ENCODE measurements at regions not wholly inside any gene's neighbourhood (a gene's known extent, or its start where the extent isn't known, plus 50 kb on each side); places are given as distances from the start of the nearest gene placed in this dataset.

DNA sequence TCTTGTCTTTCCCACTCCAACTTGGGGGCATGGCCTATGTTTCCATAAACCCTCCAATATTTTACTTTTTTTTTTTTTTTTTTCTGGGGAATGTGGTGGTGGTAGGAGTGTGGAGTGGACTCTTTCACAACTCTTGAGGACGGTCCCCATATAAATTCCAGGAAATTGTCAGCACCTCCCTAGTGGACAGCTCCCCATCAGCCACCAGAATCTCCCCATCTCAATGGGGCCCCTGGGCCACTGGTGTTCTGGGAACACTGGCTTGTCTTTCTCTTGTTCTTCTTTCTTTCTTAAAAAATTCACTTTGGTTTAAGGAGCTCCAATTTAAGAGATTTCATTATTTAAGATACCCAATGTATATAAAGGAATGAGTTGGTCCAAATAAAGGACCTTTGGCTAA lies 74.1 kb downstream of the ADM start:
- no peak overlapping the region for H3K4me3 ChIP-seq (replicated peaks; ENCODE audit: low read depth, low read length)
- TF ChIP-seq CTCF (IDR thresholded peaks at IDR 0.05; ENCODE audit: low read length, missing control alignments): no peak
- peak; percentile 55 for DNase-seq (ENCODE audit: low read depth)

- DNase-seq (ENCODE audit: low read depth): peak; percentile 57
- TF ChIP-seq CTCF (IDR thresholded peaks at IDR 0.05; ENCODE audit: low read length, missing control alignments): no peak
- H3K4me3 ChIP-seq (replicated peaks; ENCODE audit: low read depth, low read length): no peak overlapping the region
These were observed 74.6 kb downstream of the ADM start for GRCh38 chr11:10379426-10379825.

DNA sequence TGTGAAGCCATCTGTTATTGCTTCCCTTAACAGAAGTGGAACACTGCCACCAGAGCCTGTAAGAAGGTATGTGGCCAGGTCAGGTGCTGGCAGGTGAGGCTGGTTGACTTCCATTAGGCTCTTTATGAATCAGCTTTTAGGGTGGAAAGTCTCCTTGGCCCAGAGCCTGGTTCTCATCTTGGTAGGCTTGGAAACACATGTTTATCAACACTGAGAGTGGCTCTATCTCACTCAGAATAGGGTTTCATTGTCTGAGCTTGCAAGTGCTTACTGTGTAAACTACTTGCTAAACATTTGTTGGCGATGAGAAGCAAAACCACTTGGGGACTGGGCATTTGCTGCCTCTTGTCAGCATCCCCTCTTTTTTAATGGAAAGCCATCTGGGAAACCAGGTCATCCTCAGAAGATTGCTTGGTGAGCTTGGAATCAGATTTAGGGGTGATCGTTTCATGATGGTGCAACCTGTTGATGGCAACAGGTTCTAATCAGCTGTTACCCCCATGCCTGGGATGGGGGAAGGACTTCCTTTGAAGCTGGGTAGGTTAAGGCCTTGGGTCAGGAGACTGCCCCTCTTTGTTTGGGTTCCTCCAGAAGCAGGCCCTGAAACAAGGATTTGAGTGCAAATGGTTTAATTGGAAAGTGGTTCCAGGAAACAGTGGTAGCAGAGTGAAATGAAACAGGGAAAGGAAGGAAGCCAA lies 75.0 kb upstream of the AMPD3 start:
- no peak overlapping the region for H3K4me3 ChIP-seq (replicated peaks; ENCODE audit: low read depth, low read length)
- no peak for TF ChIP-seq CTCF (IDR thresholded peaks at IDR 0.05; ENCODE audit: low read length, missing control alignments)
- DNase-seq (ENCODE audit: low read depth): peak; percentile 40

GRCh38 chr11:10380921-10381320 lies 74.1 kb upstream of the AMPD3 start:
- DNase-seq (ENCODE audit: low read depth): no peak
- H3K4me3 ChIP-seq (replicated peaks; ENCODE audit: low read depth, low read length): no peak overlapping the region
- TF ChIP-seq CTCF (IDR thresholded peaks at IDR 0.05; ENCODE audit: low read length, missing control alignments): no peak

- TF ChIP-seq CTCF (IDR thresholded peaks at IDR 0.05; ENCODE audit: low read length, missing control alignments): no peak
- DNase-seq (ENCODE audit: low read depth): peak; percentile 59
- no peak overlapping the region for H3K4me3 ChIP-seq (replicated peaks; ENCODE audit: low read depth, low read length)
These were observed 73.3 kb upstream of the AMPD3 start for GRCh38 chr11:10381736-10382135.

DNA sequence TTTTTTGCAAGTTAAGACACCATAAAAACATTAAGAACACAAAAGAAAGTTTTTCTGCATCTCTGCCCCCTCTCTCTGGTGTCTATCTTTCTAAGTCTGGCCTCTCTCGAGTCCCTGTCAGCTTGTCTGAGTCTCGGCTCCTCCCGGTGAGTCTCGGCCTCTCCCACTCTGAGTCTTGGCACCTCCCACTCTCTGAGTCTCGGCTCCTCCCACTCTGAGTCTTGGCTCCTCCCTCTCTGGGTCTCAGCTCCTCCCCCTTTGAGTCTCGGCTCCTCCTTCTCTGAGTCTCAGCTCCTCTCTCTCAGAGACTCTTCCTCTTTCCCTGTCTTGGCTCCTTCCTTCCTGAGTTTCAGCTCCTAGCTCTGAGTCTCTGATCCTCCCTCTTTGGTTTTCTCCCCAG lies 72.5 kb upstream of the AMPD3 start:
- no peak for DNase-seq (ENCODE audit: low read depth)
- no peak overlapping the region for H3K4me3 ChIP-seq (replicated peaks; ENCODE audit: low read depth, low read length)
- no peak for TF ChIP-seq CTCF (IDR thresholded peaks at IDR 0.05; ENCODE audit: low read length, missing control alignments)

DNA sequence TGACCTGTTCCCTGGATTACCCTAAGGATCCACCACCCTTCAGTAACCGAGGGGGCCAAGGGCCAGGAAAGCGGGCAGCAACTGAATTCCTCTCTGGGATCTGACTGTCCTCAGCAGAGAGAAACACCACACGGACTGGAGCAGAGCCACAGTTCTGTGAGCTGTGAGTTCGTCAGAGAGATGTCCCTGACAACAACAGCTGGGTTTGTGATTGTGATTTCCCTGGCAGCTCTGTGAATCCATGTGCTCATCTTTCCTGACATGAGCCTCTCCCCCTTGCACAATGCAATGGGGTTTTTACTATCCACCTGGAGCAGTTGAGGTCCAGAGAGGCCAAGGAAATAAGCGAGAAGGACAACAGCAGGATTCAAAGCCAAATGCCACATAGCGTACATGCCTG lies 69.4 kb upstream of the AMPD3 start:
- DNase-seq (ENCODE audit: low read depth): peak; percentile 60
- TF ChIP-seq CTCF (IDR thresholded peaks at IDR 0.05; ENCODE audit: low read length, missing control alignments): no peak

More for the DNA sequence above, 69.4 kb upstream of the AMPD3 start:
- H3K4me3 ChIP-seq (replicated peaks; ENCODE audit: low read depth, low read length): no peak overlapping the region

Measured in fibroblast of pulmonary artery (primary cell).